HT1080 (cell line): ENCODE measurements at regions not wholly inside any gene's neighbourhood (a gene's known extent, or its start where the extent isn't known, plus 50 kb on each side); places are given as distances from the start of the nearest gene placed in this dataset.
A peak's percentile ranks its signal among the peaks of the same experiment; 100 is the strongest.
"Not testable (repeated sequence)": the region's sequence is repeated elsewhere in the genome, so short reads cannot be mapped to it uniquely, and the experiment has no call there.

Experiments used
- DNase-seq: peaks from one replicate; pipeline ENCODE4 v3.0.0-alpha.2; 2015; ENCODE audit warnings: low read depth

DNA sequence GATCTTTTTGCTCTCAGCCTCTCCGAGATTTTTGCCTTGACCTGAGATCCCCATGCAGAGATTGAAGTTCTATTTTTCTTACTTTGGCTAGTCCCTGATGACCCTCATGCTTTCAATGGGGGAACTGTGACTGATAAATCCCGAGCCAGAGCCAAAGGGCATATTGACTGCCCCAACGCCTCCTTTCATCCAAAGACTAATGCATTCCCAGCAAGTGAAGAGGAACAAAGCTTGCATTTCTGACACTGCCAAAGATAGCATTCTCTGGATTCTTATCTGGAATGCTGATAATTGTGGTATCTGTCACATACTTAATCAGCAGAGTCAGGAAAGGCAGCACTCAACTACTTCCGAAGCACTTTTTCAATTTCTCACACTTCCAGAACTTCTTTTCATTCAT lies 152.3 kb upstream of the EGLN3 start:
- no peak for DNase-seq

DNA sequence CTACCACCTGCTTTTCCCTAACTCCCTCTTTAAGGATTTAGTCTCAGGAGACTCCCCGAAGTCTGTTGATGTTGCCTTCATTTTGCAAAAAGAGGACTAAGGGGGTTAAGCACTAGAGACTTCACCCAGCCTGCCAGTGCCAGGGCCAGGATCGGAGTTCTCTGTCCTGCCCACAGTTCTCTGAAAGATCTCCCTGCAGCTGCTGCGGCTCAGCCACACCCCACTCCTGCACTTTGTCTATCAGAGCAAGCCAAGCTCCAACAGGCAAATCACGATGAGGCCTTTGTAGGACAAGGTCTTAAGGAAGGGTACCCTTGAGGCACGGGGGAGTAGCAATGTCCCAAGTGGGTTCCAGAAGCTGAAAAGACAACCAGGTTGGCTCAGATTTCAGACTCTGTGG lies 148.8 kb upstream of the EGLN3 start:
- DNase-seq: no peak

- DNase-seq: no peak
These were observed 148.1 kb upstream of the EGLN3 start for GRCh38 chr14:34098985-34099349.

- peak; percentile 19 for DNase-seq
These were observed 147.4 kb upstream of the EGLN3 start for GRCh38 chr14:34098045-34098984.

- no peak for DNase-seq
These were observed 146.8 kb upstream of the EGLN3 start for GRCh38 chr14:34097644-34098043.

DNA sequence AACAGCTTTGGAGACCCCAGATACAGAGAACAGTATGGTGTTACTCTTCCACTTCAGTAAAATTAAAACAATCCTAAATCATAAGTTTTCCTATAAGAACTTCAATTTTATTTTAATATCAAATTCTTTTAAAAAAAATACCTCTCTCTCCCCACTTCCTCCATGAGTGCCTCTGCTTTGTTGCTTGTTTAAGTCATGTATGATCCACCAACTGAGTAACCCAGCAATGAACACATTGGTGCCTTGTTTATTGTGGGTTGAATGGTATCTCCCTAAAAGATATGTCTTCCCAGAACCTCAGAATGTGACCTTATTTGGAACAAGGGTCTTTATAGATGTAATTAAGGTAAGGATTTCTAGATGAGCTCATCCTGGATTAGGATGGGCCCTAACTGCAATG lies 143.5 kb upstream of the EGLN3 start:
- no peak for DNase-seq

- no peak for DNase-seq
These were observed 143.0 kb upstream of the EGLN3 start for GRCh38 chr14:34093883-34094282.

GRCh38 chr14:34090451-34090850 lies 139.6 kb upstream of the EGLN3 start:
- DNase-seq: no peak

DNA sequence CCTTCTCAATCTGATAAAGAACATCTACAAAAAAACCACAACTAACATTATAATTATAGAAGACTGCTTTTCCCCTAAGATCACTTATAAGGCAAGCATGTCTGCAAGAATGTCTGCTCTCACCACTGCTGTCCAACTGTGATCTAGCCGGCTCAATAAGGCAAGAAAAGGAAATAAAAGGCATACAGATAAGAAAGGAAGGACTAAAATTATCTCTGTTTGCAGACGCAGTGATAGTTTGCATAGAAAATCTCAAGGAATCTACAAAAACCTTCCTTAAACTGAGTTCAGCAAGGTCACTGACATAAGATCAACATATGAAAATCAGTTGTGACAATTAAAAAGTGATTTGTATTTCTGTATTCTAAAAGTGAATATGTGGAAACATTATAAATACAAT lies 138.0 kb upstream of the EGLN3 start:
- DNase-seq: no peak

DNA sequence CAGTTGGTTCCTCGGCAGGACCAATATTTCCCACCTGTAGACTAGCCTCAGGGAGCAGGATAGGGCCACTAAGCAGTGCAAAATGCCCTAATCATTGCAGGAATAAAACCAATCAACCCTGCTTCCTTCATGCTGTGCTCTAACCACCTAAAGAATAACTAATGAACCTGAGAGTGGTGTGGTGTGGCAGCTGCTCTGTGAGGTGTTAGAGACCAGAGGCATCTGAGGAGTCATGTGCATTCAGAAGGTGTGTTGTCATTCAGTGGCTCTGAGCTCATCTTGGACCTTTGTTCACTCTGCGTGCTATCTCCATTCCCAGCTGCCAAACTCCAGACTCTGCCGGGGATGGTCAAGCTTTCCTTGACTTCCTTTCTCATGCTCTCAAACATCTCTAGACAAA lies 136.7 kb upstream of the EGLN3 start:
- DNase-seq: no peak

GRCh38 chr14:34086223-34086757 lies 135.4 kb upstream of the EGLN3 start:
- DNase-seq: no peak

DNA sequence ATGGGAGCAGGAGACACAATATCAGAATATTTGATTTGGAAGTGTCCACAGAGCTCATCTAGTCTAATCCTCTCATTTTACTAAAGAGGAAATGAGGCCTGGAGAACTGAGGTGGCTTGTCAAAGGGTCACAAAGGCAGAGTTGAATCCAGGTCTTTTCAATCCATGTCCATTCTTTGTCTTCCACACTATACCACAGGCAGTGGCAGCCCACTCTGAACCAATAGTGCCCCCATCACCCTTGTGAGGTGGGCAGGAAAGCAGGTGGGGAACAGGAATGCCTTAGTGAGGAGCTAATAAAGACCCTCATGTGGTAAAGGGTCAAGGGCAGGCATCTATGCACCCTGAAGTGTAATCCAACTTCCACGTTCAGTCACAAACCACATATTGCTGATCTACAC lies 134.8 kb upstream of the EGLN3 start:
- no peak for DNase-seq

DNA sequence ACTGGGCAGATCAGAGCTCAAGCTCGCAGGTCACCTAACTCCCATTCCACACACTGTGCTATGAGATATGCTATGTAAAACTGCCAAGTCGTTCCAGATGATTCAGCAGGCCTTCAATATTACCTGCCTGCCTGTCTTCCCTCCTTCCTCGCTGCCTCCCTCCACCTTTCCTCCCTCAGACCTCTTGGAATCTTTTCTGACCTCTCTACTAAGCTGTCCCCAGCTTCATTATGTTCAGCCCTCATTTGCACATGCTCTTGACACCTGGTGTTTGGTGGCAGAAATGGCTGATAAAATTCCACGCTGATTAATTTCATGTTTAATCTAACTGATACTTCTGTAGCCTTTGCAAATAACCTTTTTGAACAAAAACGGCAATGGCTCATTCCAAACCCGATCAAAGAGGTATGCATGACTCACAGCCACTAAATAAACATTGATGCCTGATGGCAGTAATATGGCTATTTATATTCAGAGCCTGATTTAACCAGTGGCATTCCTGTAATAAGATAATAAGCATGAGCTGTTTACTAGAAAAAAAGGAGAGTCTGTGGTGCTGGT lies 130.8 kb upstream of the EGLN3 start:
- DNase-seq: peak; percentile 37

GRCh38 chr14:34081101-34081575 lies 130.3 kb upstream of the EGLN3 start:
- DNase-seq: no peak

- DNase-seq: not testable (repeated sequence)
These were observed 128.8 kb upstream of the EGLN3 start for GRCh38 chr14:34079643-34080042.

DNA sequence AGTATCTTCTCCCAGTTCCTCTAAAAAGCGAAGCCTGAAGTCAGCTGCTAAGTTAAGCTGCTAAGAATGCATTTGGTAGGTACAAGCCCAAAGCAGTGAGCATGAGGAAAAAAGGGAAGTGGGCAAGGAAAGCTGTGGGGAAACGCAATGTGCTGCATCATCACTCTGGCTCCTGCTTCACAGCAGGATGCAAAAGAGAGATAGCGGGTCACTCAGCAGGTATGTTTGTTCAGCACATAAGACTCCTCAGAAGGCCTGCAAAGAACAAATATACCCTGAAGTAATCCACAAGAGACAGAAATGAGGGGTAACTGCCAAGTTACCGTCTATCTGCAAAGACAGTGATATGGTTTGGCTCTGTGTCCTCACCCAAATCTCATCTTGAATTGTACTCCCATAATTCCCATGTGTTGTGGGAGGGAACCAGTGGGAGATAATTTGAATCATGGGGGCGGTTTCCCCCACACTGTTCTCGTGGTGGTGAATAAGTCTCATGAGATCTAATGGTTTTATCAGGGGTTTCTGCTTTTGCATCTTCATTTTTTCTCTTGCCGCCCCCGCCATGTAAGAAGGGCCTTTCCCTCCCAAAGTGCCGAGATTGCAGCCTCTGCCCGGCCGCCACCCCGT lies 127.4 kb upstream of the EGLN3 start:
- peak; percentile 34 for DNase-seq

DNA sequence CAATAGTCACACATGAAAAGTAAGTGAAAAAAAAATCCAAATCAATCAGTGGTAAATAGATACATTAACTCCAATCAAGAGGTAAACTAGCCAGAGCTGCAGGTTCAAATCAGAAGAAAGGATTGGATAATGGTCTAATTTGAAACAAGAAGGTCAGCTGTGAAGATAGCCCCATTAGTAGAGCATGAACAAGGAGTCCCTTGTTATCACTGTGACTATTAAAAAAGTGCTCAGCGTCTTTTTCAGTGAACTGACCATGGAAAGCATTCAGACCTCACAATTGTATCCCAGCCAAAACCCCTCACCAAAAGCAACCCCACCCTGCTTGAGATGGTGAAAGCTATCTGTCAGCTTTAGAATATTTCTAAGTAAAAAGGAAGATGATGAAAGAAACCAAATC lies 125.0 kb upstream of the EGLN3 start:
- no peak for DNase-seq

GRCh38 chr14:34075042-34075744 lies 124.3 kb upstream of the EGLN3 start:
- no peak for DNase-seq

DNA sequence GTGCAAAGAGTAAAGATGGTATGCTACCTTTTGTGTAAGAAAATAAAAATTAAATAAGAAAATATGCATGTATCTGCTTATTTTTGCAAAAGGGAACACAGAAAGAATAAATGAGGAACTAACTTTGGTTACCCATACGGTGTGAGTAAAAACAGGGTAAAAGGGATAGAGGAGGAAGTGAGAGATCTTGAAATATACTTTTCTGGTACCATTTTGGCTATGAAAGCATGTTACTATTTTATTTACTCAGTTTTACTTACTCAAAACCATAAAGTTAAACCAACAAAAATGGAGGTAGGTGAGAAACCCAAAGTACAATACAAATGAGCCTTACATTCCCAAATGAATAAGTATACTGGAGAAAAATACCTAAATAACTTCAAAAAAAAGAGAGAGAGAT lies 122.0 kb upstream of the EGLN3 start:
- DNase-seq: no peak

DNA sequence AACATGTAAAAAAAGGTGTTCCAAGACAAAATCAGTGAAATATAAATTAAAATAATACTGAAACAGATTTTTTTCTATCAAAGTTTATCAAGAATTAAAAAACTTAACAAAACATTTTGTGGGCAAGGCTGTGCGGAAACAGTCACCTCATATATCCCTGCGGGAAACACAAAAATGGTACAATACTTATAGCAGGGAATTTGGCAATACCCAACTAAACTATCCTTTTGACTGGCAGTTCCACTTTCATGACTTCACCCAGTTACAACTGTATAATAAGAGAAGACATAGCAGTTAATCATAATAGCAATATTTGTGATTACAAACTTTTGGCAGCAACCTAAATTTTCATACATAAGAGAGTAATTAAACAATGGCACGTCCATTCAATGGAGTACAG lies 121.5 kb upstream of the EGLN3 start:
- DNase-seq: no peak

GRCh38 chr14:34070917-34071407 lies 120.1 kb upstream of the EGLN3 start:
- DNase-seq: no peak
